ENCODE measurements at regions not wholly inside any gene's neighbourhood (a gene's known extent, or its start where the extent isn't known, plus 50 kb on each side); places are given as distances from the start of the nearest gene placed in this dataset.
"Not testable (repeated sequence)": the region's sequence is repeated elsewhere in the genome, so short reads cannot be mapped to it uniquely, and the experiment has no call there.

DNA sequence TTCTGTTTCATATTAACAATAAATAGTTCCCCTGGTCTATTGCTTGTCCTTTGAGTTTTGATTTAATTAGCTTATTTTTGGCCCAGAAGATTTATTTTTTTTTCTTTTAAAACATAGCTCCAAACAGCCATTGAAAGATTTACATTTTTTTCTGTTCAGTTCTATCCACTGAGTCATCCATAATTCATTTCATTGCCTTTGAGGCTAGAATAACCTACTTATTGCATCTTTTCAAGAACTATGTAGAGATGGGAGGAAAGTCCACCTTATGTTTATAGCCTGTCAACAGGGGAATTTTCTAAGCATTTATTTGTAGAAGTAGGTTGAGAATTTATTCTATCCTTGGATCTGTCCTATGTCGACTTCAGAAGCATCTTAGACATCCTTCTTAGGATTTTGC is 53.4 kb upstream of the CHD2 start:
- DNase-seq (ENCODE audit: low spot score), result no peak
- Mint-ChIP-seq H3K4me3 (ENCODE audit: low read depth) (no peak overlapping the region), H3K27ac (peak overlapping the region; percentile 28), H3K4me1 (ENCODE audit: low read depth) (peaks cover 40% of the 10 kb centered on the region), H3K9me3 (no peaks in the 10 kb centered on the region), H3K27me3 (ENCODE audit: low read depth) (no peaks in the 10 kb centered on the region), H3K36me3 (ENCODE audit: low read depth) (peaks cover 2% of the 10 kb centered on the region)
- intact Hi-C loops (cut with micrococcal nuclease), result loop anchor here (5.0 kb wide), 1 partner anchor 34 kb away; no protein-coding TSS in a partner anchor

DNA sequence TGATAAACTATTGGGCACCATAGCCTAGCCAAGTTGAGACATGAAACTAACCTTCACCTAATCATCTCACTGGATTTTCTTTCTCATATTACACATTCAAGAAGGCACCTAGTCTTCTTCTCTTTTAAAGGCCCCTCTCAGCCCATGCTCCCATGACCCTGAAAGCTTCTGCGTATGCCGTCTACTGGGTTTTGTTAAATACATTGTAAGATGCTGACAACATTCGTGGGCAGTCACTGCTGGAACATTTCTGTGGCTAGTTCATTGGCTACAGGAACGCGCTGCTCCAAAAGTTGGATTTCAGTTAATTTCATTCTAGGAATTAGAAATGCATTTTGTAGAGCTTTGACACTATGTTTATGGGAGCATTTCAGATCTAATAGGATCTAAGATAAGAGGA is 52.3 kb upstream of the CHD2 start:
- Mint-ChIP-seq H3K4me1 (ENCODE audit: low read depth) (peaks cover 39% of the 10 kb centered on the region), H3K9me3 (no peaks in the 10 kb centered on the region), H3K27ac (no peak overlapping the region), H3K4me3 (ENCODE audit: low read depth) (no peak overlapping the region), H3K27me3 (ENCODE audit: low read depth) (no peaks in the 10 kb centered on the region), H3K36me3 (ENCODE audit: low read depth) (peaks cover 2% of the 10 kb centered on the region)
- intact Hi-C loops (cut with micrococcal nuclease), result loop anchor here (5.0 kb wide), 1 partner anchor 36 kb away; no protein-coding TSS in a partner anchor
- DNase-seq (ENCODE audit: low spot score), result no peak

DNA sequence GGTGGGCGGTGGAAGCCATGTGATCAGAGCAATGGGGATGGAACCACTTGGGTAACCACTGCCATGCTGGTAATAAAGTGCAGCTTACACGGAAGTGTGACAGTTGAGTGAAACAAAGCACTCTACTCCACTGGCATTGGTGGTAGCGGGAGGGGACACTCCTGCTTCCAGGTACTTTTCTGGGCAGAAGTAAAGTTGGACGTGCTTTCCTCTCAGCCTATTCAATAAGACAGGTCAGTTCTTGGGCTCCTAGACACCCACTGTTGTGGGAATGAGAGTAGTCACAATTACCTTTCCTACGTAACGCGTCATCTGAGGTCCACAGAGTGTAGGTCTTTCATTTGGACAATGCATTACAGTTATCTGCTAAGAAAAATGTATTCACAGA is 51.7 kb upstream of the CHD2 start:
- no peak for DNase-seq (ENCODE audit: low spot score)
- Mint-ChIP-seq H3K27me3 (ENCODE audit: low read depth) (no peaks in the 10 kb centered on the region), H3K27ac (no peak overlapping the region), H3K4me1 (ENCODE audit: low read depth) (peaks cover 37% of the 10 kb centered on the region), H3K36me3 (ENCODE audit: low read depth) (peaks cover 2% of the 10 kb centered on the region), H3K4me3 (ENCODE audit: low read depth) (no peak overlapping the region), H3K9me3 (no peaks in the 10 kb centered on the region)
- intact Hi-C loops (cut with micrococcal nuclease), result loop anchor here (5.0 kb wide), 1 partner anchor 36 kb away; no protein-coding TSS in a partner anchor

DNA sequence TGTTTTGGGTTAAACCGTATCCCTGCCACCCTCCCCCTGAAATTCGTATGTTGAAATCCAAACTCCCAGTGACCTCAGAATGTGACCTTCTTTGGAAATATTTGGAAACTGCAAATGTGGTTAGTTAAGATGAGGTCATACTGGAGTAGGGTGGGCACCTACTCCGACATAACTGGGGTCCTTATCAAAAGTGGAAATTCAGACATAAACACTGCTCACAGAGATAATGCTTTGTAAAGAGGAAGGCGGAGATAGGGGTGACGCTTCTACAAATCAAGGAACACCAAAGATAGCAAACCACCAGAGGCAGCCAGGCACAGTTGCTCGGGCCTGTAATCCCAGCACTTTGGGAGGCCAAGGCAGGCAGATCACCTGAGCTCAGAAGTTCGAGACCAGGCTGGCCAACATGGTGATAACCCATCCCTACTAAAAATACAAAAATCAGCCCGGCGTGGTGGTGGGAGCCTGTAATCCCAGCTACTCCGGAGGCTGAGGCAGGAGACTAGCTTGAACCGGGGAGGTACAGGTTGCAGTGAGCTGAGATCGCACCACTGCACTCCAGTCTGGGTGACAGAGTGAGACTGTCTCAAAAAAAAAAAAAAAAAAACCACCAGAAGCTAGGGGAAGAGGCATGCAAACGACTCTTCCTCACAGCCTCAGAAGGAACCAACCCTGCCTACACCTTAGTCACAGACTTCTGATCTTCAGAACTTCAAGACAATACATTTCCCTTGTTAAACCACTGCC is 51.1 kb upstream of the CHD2 start:
- intact Hi-C loops (cut with micrococcal nuclease), result loop anchor here (5.0 kb wide), 1 partner anchor 37 kb away; no protein-coding TSS in a partner anchor
- Mint-ChIP-seq H3K4me3 (ENCODE audit: low read depth) (no peak overlapping the region), H3K4me1 (ENCODE audit: low read depth) (peaks cover 33% of the 10 kb centered on the region)

GRCh38 chr15:92850218-92850617 is 49.9 kb upstream of the CHD2 start:
- DNase-seq (ENCODE audit: low spot score), result not testable (repeated sequence)
- peaks cover 28% of the 10 kb centered on the region for H3K4me1 Mint-ChIP-seq (ENCODE audit: low read depth)

More for the DNA sequence above, 51.1 kb upstream of the CHD2 start:
- no peak for DNase-seq (ENCODE audit: low spot score)
- Mint-ChIP-seq H3K9me3 (no peaks in the 10 kb centered on the region), H3K27ac (peak overlapping the region; percentile 47), H3K36me3 (ENCODE audit: low read depth) (peaks cover 2% of the 10 kb centered on the region), H3K27me3 (ENCODE audit: low read depth) (no peaks in the 10 kb centered on the region)

More at GRCh38 chr15:92850218-92850617, 49.9 kb upstream of the CHD2 start:
- H3K4me3 Mint-ChIP-seq (ENCODE audit: low read depth); intact Hi-C loops (cut with micrococcal nuclease); H3K27me3 Mint-ChIP-seq (ENCODE audit: low read depth); H3K9me3 Mint-ChIP-seq; H3K27ac Mint-ChIP-seq; H3K36me3 Mint-ChIP-seq (ENCODE audit: low read depth): not testable (repeated sequence)
